ENCODE measurements at regions not wholly inside any gene's neighbourhood (a gene's known extent, or its start where the extent isn't known, plus 50 kb on each side); places are given as distances from the start of the nearest gene placed in this dataset.

DNA sequence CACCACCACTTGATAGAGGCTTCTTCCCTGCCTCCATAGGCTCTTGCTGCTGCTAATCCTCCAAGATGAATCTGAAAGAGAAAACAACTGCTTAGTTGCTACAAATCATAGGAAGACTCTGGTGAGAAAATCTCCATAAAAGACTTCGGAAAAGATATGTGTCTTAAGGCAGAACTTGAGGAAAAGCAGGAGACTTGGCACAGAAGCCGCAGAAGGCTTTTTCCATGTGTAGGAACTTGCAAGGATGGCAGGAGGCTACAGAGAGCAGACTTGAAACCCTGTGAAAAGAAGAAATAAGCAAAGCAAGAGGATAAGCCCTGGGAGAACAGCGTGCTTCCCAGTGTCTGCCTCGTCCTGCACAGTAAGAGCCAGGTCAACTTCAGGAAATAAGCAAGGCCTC is 128.2 kb upstream of the NDUFV2 start:
- TF ChIP-seq TAF1 (IDR thresholded peaks at IDR 0.05; ENCODE audit: low read depth, low read length) (no peak), SPI1 (IDR thresholded peaks at IDR 0.05; ENCODE audit: low read depth, low read length) (no peak), POLR2A (IDR thresholded peaks at IDR 0.05; ENCODE audit: low read depth, low read length) (no peak), POLR2AphosphoS5 (IDR thresholded peaks at IDR 0.05; ENCODE audit: low read depth, low read length) (no peak)
